CD4-positive, alpha-beta T cell treated with Interferon alpha-2 for 1 hour (primary cell): ENCODE measurements at regions not wholly inside any gene's neighbourhood (a gene's known extent, or its start where the extent isn't known, plus 50 kb on each side); places are given as distances from the start of the nearest gene placed in this dataset.
A peak's percentile ranks its signal among the peaks of the same experiment; 100 is the strongest.

ENCODE experiments used
- DNase-seq, 2 donors: peaks; one replicate each; pipeline ENCODE4 v3.0.0-alpha.2; 2020 to 2022

- DNase-seq, result no peak
These were observed 56.4 kb downstream of the CRYGS start for GRCh38 chr3:186487819-186488218.

GRCh38 chr3:186487037-186487436, 57.1 kb downstream of the CRYGS start:
- no peak for DNase-seq

- no peak for DNase-seq
These were observed 60.4 kb downstream of the CRYGS start for GRCh38 chr3:186483611-186484340.

DNA sequence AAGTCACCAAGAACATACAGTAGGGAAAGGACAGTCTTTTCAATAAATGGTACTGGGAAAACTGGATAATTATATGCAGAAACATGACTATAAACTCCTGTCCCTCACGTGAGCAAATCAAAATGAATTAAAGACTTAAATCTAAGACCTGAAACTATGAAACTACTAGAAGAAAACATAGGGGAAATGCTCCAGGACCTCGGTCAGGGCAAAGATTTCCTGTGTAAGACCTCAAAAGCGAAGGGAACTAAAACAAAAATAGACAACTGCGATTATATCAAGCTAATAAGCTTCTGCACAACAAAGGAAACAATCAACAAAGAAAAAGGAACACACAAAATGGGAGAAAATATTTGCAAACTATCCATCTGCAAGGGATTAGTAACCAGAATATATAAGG, 62.7 kb downstream of the CRYGS start:
- DNase-seq, result no peak

GRCh38 chr3:186477876-186478275, 66.3 kb downstream of the CRYGS start:
- DNase-seq, result no peak

GRCh38 chr3:186477033-186477432, 67.1 kb downstream of the CRYGS start:
- no peak for DNase-seq

GRCh38 chr3:186476541-186476940, 67.6 kb downstream of the CRYGS start:
- no peak for DNase-seq

GRCh38 chr3:186476044-186476468, 68.1 kb downstream of the CRYGS start:
- no peak for DNase-seq

DNA sequence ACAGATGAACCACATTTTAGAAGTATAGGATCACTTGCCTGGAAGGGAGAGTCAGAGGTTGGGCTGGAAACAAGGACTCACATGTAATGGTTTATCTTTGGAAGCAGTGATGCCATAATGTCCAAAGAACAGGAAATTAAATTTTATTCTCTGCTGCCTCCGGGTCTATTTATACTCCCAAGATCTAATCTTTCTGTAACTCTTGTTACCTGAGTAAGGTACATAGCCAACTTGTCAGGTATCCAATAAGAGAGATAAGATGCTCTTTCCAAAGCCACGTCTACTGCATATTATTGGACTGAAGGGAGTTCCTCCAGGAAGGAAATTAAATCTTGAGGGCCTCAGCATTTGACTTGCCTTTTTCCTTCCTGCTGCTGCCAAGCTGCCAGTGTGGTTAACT, 71.0 kb downstream of the CRYGS start:
- no peak for DNase-seq

- DNase-seq, result no peak
These were observed 71.6 kb downstream of the CRYGS start for GRCh38 chr3:186472456-186473008.

- no peak for DNase-seq
These were observed 72.4 kb downstream of the CRYGS start for GRCh38 chr3:186471771-186472170.

DNA sequence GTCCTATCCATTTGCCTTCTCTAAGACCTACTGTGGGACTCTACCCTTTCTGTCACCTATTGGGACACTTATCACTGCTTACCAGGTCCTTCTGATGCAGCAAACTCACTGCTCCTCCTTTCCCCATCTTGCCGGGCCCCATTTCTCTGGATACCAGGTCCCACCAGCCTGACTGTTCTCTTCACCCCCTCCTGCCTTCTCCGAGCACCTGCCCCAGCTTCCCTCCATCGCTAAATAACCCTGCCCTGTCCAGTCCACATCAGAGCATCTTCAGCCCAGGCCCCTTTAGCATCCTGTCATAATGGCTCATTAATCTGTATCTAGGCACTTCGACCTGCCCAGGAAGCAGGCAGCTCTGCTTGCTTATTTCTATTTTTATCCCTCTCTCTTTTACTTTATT, 74.7 kb downstream of the CRYGS start:
- no peak for DNase-seq

DNA sequence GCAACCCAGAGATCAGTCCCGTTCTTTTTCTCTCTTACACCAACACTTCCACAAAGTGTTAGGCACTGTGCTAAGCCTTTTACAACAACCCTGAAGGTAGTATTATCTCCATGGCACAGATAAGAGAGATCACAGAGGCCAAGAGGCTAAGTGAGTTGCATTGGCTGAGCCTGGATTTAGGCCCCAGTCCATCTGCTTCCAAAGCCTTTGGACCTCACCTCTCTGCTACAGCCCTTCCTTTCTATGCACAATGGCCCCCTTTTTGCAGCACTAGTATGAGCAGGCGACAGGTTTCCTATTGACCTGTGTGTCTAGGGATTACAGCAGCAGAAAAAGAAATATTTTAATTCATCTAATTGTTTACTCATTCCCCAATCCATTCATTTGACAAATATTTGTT, 76.2 kb downstream of the CRYGS start:
- no peak for DNase-seq

DNA sequence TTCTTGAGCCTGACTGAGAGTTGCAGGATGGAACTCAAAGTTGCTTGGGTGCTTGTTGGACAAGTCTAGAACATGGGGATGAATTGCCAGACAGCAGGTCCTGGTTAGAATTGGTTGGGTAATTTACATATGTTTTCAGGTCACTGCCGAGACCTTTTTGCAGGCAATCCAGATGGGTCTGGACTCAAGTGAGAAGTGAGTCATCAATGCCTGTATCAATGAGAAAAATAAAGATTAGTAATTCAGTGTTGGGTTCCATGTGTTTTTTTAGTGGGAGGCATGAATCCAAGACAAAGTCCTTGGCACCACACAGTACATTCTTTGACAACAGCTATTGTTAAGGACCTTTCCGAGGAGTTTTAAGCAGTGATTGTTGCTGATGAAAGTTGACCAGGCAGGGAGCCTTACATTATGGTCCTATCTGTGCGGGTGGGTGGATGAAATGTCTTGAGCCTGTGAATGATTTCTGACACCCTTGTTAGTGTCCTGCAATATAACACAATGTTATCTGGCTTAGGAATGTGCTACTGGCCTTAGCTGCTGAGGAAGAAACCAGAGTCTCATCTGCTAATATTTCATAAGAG, 77.7 kb downstream of the CRYGS start:
- no peak for DNase-seq

- DNase-seq, result no peak
These were observed 78.7 kb downstream of the CRYGS start for GRCh38 chr3:186465508-186465907.

DNA sequence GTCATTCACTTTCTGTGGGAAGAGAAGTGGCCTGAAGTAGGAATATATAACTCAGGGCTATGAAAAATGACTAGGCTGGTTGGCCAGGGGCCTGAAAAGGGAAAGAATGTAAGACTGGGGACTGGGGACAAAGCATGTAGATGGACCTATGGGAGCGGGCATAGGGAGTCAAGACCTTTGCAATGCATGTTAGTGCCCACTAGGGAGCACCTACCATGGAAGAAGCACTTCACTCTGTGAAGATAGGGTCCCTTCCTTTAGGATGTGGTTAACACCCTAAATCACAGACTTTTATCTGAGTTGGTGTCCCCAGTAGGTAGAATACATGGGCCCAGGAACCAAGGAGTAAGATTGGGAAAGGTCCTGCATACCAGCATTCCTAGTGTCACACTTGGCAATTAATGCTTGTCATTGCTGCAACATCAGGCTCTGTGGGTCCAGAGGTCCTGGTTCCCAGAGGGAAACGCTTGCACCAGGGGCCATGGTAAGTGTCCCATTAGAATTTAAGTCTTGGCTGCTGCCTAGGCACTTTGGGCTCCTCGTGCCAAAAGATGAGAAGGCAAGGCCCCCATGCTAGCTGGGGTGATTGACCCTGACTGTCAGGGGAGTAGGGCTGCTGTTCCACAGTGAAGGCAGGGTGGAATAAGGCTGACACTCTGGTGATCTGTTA, 79.6 kb downstream of the CRYGS start:
- DNase-seq, result peak in 1 of 2 donors; percentile 7

- DNase-seq, result no peak
These were observed 83.0 kb downstream of the CRYGS start for GRCh38 chr3:186461141-186461540.

- no peak for DNase-seq
These were observed 85.1 kb downstream of the CRYGS start for GRCh38 chr3:186459108-186459467.

DNA sequence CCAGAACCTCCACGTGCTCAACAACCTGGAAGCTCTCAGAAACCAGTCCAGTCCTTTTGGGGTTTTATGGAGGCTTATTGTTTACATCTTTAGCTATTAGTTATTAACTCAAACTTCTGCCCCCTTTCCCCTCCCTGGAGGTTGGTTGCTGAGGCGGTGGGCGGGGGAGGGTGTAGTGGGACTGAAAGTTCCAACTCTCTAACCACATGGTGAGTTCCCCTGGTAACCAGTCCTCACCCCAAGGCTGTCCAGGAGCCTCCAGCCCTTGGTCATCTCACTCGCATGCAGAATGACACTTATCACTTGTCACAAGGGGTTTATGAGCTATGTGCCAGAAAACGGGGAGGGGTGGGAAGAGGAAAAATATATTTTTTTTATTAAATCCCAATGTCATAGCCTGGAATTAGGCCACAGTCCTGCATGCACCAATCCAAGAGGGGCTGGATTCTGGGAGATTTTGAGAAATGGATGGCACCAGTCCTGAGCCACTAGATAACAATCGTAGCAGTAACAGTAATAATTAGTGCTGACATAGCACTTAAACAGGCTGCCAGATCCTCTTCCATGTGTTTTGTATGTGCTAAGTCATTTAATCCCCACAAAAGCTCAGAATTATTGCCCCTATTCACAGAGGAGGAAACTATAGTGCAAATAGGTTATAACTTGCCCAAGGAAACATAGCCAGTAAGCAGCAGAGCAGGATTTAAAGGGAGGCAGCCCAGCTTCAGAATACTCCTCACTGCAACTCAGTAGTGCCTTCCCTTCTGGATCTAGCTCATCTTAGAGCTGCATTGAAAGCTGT, 85.7 kb downstream of the CRYGS start:
- no peak for DNase-seq

DNA sequence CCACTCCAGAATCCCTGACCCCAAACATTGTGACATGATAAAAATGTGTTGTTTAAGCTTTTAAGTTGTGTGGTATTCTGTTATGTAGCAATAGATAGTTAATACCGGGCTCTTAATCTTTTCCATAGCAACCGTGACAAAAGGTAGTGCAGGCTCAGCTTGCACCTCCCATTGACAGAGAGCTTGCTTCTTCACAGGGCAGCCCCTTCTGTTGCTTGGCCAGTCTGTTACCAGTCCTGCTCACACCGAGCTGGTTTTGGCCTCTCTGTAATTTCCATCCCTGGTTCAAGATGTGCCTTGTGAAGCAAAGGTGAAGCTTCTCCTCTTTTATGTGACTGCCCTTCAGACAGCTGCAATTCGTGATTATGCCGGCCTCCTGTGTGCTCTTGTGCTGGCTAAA, 86.9 kb downstream of the CRYGS start:
- no peak for DNase-seq

- no peak for DNase-seq
These were observed 87.4 kb downstream of the CRYGS start for GRCh38 chr3:186456731-186457191.

- no peak for DNase-seq
These were observed 89.1 kb downstream of the CRYGS start for GRCh38 chr3:186454881-186455703.
